Putamen (tissue), 1 donor: ENCODE measurements at regions not wholly inside any gene's neighbourhood (a gene's known extent, or its start where the extent isn't known, plus 50 kb on each side); places are given as distances from the start of the nearest gene placed in this dataset.
"Not testable (repeated sequence)": the region's sequence is repeated elsewhere in the genome, so short reads cannot be mapped to it uniquely, and the experiment has no call there.

Source experiments
- DNase-seq: peaks from one replicate; pipeline ENCODE4 v3.0.0-alpha.2; 2016; ENCODE audit warnings: low spot score

DNA sequence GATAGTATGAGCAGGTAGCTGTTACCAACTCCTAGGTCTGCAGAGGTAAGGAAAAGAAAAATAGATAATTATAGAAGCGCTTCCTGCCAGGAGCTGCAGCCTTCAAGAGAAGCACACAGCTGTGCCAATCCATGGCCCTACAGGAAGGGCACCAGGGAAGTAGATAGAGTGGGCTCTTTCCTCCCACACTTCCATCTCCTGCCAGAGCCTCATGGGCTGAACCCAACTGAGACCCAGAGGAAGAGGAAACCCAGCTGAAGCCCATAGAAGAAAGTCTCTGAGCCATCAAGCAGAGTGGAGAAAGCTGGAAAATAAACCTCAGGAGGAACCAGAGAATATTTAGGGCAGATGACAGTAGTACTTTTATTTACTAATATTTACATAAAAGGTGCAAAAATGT, 146.7 kb upstream of the ATXN1 start:
- no peak for DNase-seq

DNA sequence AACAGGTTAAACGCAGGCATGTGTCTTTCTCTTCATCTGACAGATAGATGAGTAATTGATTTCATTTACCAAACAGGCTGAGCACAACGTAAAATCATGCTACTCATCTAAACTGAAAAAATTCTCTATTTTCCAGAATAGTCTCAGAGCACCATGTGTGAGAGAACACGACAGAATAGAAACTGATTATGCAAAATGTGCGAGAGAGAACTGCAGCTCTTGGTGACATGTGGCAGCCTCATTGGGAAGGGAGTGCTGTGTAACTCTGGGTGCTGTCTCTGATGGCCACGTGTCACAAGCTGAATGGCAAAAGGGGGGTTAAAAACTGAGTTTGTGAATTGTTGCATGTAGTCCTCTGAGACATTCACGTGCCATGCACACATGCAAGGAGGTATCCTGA, 143.7 kb upstream of the ATXN1 start:
- no peak for DNase-seq

DNA sequence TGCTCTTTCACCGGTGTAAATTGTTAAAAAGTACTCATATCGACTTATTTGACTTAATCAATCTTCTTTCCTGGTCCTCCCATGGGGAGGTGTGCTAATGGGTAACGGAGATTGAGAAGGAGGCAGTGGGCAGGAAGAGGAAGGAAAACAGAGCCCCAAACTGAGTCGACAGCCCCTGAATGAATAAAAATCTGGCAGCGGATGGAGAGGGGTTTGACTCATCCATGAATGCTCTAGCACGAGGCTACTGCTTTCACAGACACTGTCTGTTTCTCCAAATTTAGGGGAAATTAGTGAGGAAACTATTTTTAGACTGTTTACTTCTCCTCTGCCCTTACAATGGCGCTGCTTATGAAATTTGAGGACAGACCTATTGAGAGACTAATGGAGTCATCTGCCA, 142.2 kb upstream of the ATXN1 start:
- peak; percentile 4 for DNase-seq

DNA sequence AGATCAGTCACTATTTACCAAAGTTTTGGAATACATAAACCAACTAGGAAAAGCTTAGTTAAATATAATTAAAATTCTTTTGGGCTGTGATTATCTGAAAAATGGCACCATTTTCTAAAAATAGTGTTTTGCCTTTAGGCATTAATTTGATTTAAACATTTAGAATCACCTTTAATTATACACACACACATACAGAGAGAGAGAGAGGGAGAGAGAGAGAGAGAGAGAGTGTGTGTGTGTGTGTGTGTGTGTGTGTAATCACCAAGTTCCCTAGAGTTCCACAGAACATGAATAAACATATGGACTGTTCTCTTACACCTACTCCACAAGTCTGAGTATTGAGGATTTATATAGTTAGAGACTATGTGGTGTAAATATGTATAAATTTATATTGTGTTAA, 141.2 kb upstream of the ATXN1 start:
- DNase-seq = no peak

DNA sequence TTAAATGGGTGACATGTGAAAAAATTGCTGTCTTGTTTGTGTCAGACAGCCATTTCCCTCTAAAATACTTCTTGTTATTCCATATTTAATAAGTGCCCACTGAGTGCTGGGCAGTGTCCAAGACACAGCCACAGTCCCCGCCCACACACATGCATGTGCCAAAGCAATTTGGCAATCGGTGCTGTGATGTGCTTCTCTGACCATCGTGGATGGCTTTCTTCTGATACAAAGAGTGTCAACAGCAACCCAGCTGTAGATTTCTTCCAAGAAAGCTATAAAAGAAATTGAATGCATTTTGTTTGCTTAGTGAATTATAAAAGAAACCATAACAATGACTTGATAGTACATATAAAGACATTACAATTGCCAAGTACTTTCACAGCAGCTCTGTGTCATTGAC, 140.5 kb upstream of the ATXN1 start:
- peak; percentile 5 for DNase-seq

DNA sequence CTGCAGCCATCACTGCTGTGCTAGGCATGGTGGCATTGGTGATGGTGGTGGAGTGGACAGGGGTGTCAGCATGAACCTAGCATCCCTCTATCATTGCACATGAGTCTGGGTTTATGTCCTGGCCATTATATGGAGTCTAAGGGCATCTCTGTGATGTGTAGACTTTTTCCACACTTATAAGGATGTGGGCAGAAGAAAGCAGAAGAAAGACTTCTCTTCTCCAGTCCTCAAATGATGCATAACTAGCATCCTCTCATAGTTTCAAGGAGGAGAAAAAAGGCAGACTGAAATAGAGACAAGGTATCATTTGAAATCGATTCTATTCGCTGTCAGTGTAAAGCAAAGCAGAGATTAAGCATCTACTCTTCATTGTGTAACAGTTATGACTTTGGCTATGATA, 140.0 kb upstream of the ATXN1 start:
- DNase-seq = no peak

DNA sequence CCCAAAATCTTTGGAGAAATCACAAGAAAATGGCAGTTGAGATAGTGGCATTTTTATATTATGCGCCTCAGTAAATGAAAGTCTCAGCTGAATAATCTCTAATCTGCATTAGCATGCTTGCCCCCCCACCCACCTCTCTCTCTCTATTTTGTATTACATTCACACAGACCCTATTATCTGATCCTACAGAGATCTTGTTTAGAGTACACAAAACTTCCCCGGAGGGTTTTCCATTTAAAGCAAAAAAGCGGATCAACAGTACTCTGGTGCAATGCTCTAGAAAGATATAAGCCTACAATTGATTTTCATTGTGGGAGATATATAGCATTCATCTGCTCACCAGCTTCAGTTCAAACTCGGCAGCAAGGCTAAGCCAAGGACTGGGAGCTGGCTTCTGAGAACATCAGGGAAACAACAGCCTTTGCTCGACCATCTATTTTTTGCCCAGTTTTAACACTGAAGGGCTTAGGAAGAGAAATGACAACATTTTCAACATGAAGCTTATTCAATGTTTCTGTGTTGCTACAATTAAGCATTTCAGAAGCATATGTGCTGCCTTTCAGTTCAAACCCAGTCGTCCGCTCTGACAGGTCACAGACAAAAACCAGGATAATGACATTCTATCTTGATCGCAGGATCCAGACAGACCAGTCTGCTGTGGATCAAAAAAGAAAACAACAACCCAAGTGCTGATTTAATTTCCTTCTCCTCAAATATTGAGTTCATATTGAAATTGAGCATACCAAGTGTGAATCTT, 137.6 kb upstream of the ATXN1 start:
- DNase-seq = no peak

DNA sequence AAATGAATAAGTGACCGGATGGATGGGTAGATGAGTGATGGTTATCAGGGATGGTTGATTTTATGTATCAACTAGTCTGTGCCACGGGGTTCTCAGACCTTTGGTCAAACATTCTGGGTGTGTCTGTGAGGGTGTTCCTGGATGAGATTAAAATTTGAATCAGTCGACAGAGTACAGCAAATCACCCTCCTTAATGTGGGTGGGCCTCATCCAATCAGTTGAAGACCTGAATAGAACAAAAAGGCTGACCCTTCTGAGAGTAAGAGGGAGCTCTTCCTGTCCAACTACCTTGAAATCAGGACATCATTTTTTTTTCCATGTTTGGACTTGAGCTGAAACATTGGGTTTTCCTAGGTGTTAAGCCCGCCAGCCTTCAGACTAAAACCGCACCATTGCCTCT, 136.4 kb upstream of the ATXN1 start:
- no peak for DNase-seq

DNA sequence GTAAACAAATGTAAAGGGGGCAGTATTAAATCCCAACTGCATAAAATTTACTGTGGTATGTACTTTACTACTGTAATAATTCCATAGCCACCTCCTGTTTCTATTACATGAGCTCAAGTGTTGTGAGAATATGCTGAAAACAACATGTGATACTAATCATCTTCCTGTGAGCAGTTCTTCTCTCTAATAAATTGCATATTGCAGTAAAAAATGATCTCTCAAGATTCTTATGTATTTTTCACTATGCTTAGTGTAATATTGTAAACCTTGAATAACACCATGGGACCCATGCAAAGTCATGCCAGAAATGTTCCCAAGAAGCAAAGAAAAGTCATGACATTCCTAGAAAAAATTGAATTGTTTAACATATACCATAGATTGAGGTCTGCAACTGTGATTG, 133.0 kb upstream of the ATXN1 start:
- no peak for DNase-seq

DNA sequence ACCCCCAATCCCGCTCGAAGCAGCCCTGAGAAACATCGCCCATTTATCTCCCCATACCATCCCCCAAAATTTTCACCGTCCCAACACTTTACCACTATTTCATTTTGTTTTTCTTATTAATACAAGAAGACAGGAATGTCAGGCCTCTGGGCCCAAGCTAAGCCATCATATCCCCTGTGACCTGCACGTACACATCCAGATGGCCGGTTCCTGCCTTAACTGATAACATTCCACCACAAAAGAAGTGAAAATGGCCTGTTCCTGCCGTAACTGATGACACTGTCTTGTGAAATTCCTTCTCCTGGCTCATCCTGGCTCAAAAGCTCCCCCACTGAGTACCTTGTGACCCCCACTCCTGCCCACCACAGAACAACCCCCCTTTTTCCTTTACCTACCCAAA, 129.8 kb upstream of the ATXN1 start:
- not testable (repeated sequence) for DNase-seq

DNA sequence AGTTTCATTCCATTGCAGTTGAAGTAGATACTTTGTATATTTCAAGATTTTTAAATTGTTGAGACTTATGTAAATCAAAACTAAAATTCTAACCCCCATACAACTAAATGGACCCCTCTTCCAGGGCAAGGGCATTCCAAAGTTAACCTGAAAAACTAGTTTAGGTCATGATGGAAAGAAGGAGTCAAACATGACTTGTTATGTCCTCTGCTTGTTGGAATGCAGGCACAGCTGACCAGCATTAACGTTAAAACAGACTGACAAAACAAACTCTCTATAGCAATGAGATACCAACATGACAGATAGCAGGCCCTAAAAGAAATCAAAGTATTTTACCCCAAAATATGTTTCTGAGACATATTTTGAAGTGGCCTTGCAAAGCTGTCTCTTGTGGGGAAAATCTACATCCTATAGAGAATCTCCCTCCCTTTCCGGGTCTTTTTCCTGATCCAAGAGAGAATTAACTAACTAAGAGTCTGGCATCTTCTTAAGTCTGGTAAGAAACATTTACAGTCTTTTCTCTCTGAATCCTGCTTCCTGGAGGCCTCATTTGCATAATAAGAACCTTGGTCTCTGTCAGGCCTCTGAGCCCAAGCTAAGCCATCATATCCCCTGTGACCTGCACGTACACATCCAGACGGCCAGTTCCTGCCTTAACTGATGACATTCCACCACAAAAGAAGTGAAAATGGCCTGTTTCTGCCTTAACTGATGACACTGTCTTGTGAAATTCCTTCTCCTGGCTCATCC, 124.3 kb upstream of the ATXN1 start:
- no peak for DNase-seq

DNA sequence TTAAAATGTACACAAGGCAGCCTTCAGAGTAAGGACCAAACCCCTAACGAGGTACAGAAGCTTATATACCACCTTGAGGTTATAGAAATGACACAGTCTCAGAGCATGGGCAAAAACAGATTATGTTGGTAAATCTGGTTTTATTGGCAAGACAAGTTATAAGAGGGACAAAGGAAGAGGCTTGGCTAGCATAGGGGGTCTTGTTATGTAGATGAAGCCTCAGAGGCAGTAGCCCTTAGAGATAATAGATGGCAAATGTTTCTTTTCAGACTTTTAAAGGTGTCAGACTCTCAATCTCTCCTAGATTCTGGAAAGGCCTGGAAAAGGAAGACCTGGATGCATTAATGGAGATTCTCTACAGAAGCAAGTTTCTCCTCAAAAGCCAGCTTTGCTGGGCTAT, 123.3 kb upstream of the ATXN1 start:
- no peak for DNase-seq

DNA sequence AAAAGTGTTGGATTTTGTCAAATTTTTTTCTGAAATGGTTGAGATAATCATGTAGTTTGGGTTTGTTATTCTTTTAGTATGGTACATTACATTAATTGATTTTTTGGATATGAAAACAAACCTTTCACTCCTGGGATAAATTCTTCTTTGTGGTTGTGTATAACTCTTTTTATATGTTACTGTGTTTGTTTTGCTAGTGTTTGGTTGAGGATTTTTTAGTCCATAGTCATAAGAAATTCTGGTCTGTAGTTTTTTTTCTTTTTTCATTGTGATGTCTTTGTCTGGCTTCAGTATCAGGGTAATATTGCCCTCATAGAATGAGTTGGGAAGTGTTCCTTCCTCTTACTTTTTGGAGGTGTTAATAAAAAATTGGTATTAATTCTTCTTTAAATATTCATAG, 122.2 kb upstream of the ATXN1 start:
- DNase-seq = no peak

DNA sequence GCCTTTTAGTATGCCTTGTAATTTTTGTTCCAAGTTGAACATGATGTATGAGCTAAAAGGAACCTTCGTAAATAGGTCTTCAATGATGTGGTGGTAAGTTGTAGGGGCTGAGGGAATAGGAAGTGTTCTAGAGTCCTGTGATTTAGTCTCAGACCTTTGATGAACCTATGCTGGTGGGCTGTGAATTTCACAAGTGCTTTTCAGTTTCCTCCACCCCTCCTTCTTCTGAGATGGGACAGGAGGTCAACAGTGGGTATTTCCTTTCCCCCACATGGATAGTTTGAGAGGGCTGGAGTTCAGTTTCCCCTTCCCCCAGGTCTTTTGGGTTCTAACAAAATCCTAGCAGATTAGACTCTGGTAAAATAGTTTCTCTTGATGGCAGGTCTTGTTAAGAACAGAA, 121.0 kb upstream of the ATXN1 start:
- DNase-seq = no peak

DNA sequence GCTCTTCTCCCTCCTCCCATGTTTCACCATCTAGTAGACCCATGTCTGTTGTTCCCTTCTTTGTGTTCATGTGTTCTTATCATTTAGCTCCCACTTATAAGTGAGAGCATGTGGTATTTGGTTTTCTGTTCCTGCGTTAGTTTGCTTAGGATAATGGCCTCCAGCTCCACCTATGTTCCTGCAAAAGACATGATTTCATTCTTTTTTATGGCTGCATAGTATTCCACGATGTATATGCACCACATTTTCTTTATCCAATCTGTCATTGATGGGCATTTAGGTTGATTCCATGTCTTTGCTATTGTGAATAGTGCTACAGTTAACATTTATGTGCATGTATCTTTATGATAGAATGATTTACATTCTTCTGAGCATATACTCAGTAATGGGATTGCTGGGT, 115.6 kb upstream of the ATXN1 start:
- not testable (repeated sequence) for DNase-seq

DNA sequence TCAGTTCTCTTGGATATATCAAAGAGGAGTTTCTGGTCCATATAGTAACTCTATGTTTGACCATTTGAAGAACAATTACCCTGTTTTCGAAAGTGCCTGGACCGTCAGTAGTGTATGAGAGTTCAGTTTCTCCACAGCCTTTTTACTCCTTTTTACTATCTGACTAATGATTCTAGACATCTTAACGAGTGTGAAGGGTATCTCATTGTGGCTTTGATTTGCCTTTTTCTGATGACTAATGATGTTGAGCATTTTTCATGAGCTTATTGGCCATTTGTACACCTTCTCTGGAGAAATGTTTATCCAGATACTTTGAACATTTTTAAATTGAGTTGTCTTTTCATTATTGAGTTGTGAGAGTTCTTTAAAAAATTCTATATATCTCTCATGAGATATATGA, 114.9 kb upstream of the ATXN1 start:
- DNase-seq = no peak

DNA sequence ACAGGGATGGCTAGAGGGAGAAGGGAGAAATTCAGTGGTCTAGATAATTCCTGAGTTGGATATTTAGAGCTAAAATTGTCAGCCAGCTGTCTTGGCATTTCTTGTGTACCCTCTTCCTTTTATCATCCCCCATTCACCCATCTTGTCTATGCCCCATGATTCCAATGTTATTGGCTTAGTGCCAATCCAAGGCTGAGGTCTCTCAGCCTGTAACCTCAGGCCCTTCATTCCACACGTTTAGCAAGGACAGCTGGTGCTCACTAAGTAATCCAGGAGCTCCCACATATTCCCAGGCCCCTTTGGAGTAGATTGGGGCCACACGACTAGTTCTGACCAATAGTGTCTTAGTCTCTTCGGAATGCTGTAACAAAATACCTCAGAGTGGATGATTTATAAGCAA, 112.4 kb upstream of the ATXN1 start:
- DNase-seq = no peak

DNA sequence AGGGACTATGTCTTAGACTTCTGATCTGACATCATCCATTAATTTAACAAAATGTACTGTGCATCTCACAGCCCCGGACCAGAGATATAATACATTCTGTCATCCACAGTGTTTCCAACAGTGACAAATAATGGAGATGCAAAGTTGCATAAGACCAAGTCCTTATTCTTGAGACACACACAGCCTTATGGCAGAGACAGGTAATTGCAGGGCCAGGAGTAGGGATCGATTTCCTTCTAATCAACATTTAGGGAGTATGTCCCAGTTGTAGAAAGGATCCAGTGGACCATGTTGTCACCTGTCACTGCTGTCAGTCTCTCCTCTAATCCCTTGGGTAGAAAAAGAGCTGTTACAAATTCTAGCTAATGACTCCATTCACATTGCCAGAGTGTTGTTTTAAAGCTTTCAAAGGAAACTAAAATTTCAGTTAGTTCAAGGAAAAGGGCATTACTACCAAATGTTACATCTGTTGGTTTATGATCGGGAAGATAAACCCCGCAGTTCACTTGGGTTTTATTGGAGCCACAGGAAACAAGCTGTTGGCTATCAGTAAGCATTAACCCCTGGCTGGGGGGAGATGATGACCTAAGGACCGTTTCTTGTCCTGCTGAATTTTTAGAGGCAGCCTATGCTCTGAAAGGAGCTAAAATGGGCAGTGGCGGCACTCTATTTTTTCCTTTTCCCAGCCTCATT, 111.4 kb upstream of the ATXN1 start:
- DNase-seq = no peak

DNA sequence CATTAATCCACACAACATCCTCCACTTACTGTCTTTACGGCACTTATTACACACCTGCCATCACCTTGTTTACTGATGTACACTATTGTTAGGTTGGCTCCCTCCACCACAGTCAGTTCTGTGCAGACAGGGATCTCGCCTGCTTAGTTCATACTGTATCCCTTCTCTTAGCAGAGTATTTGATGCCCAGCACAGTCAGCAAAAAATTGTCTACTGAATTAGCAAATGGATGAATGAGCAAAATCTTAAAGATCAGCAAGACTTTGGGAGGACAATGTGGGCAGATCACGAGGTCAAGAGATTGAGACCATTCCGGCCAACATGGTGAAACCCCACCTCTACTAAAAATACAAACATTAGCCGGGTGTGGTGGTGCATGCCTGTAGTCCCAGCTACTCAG, 109.8 kb upstream of the ATXN1 start:
- DNase-seq = no peak

DNA sequence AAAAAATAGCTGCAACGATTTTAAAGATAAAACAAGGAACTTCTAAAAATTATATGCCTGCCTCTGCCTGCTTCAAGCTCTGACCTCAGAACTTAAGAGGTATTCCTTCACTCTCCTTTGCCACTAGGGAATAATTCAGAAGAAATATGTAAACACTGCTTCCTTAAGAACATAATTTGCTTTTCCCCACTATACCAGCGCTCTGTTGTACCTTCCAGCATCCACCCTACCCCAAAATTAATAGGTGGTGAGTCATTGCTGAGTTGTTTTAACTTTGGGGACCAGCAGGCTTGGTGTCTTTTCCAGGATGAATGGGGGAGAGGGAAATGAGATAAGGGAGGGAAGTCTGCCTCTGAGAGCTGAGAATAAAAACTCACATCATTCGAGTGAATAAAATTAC, 107.7 kb upstream of the ATXN1 start:
- no peak for DNase-seq

DNA sequence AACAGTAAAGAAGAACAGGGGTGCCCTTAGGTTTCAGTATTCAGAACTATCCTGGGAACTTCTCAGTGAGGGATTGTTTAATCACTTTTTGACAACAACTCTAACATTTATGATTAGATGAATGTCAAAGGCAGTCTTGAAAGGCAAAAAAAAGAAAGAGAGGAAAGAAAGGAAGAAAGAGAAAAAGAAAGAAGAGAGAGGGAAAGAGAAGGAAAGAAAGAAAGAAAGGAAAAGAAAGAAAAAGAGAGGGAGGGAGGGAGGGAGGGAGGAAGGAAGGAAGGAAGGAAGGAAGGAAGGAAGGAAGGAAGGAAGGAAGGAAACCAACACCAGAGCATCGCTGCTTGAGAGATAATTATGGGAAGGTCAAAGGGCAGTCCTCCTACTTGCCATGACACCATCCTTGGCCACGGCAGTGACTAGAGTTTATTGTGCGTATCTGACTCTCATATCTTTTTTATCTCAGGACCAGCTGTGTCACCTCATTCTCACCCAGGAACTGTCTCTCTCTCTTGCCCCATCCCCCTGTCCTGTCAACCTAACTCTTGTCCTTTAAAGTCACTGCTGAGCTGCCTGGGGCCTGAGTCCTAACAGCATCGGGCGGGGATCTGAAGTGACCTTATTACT, 96.8 kb upstream of the ATXN1 start:
- no peak for DNase-seq

DNA sequence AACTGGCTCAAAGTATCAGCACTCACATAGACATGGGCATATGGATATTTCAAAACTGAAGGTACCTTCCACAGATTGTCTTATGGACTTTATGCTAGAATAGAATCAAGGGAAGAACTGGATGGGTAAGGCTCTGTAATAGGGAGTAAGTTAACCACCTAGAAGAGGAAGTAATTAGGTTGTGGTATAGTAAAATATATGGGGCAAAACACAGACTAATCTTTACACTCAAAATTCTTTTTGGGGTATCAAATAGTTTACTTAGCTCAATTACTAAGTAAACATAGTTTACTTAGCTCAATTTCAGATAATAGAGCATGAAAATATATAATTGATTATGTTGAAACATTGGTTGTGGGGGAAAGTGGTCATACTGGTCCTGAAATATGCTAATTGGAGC, 94.2 kb upstream of the ATXN1 start:
- no peak for DNase-seq

DNA sequence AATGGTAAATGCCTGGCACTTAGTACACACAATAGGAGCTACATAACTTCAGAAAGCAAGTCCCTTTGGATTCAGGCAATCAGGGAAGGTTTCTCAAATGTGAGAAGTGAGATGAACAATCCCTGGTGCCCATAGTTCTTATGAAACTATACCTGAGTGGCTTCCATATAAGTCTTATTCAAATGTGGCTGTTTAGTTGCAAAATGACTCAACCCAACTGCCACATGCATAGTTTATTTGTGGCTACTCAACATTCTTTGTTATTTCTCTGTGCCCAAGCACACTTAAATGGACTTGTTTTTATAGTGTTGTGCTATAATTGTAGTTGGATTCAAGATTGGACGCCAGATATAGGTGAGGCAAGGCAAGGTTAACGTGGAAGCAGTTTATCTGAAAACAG, 93.7 kb upstream of the ATXN1 start:
- no peak for DNase-seq
